ENCODE measurements at regions not wholly inside any gene's neighbourhood (a gene's known extent, or its start where the extent isn't known, plus 50 kb on each side); places are given as distances from the start of the nearest gene placed in this dataset.

GRCh38 chr15:96414875-96415274 lies 84.4 kb downstream of the NR2F2 start:
- TF ChIP-seq CEBPB (IDR thresholded peaks at IDR 0.05) (no peak), MAX (IDR thresholded peaks at IDR 0.05) (no peak), TCF12 (IDR thresholded peaks at IDR 0.05; ENCODE audit: low read depth) (no peak), RAD21 (IDR thresholded peaks at IDR 0.05; ENCODE audit: low read depth) (no peak), EP300 (IDR thresholded peaks at IDR 0.05; ENCODE audit: borderline replicate concordance) (no peak), CREB1 (IDR thresholded peaks at IDR 0.05; ENCODE audit: low read depth) (no peak), USF1 (IDR thresholded peaks at IDR 0.05) (no peak), TAF1 (IDR thresholded peaks at IDR 0.05; ENCODE audit: low read depth) (no peak), TEAD4 (IDR thresholded peaks at IDR 0.05) (no peak), NFIC (IDR thresholded peaks at IDR 0.05) (no peak), REST (IDR thresholded peaks at IDR 0.05; ENCODE audit: low read depth) (no peak)
